Uterus (tissue), 3 donors: ENCODE measurements at regions not wholly inside any gene's neighbourhood (a gene's known extent, or its start where the extent isn't known, plus 50 kb on each side); places are given as distances from the start of the nearest gene placed in this dataset.

Source experiments
- DNase-seq, 2 donors: peaks; one replicate each; pipeline ENCODE4 v3.0.0-alpha.2; 2019 to 2020
- H3K27ac ChIP-seq, 2 donors: fragments of 200-600 bp; sonication (generic); 1 replicate in 1 of 2; 2 replicates in 1 of 2; pipeline ENCODE4 v1.5.1; 2016 to 2018
- H3K27me3 ChIP-seq, 2 donors: fragments of 200-600 bp; sonication (generic); one replicate each; pipeline ENCODE4 v1.5.1; 2018 to 2019; ENCODE audit warnings: control low read depth in 1 of 2
- H3K36me3 ChIP-seq, 2 donors: fragments of 200-600 bp; sonication (generic); one replicate each; pipeline ENCODE4 v1.5.1; 2019; ENCODE audit warnings: control low read depth in 1 of 2
- H3K4me1 ChIP-seq, 2 donors: fragments of 200-600 bp; sonication (generic); one replicate each; pipeline ENCODE4 v1.5.1; 2018 to 2019; ENCODE audit warnings: control low read depth in 1 of 2
- H3K4me3 ChIP-seq, 2 donors: fragments of 200-600 bp; sonication (generic); 1 replicate in 1 of 2; 2 replicates in 1 of 2; pipeline ENCODE4 v1.5.1; 2018 to 2019; ENCODE audit warnings: mild to moderate bottlenecking in 1 of 2
- H3K9me3 ChIP-seq, 2 donors: fragments of 200-600 bp; sonication (generic); one replicate each; pipeline ENCODE4 v1.5.1; 2019; ENCODE audit warnings: control low read depth in 1 of 2
- CTCF ChIP-seq, 4 experiments: fragments of 200-600 bp in 2 of 4; fragments of 450-650 bp in 2 of 4; sonication (generic) in 2 of 4; IDR thresholded peaks; one replicate each; pipeline ENCODE4 v1.5.1; 2016 to 2019; ENCODE audit warnings: antibody characterized with exemption in 4 of 4, mild to moderate bottlenecking in 2 of 4, moderate library complexity in 1 of 4
- POLR2A ChIP-seq, 2 donors: fragments of 450-650 bp; IDR thresholded peaks; one replicate each; pipeline ENCODE4 v1.6.1; 2016; ENCODE audit warnings: antibody characterized with exemption in 2 of 2, mild to moderate bottlenecking in 1 of 2, moderate library complexity in 1 of 2
- intact Hi-C: fragments of 100-400 bp; cut with DNase I; formaldehyde crosslinking; loops from one replicate; pipeline ENCODE4 v1.15.1; 2023; ENCODE audit warnings: low total_unique reads
- donor health status: DM: yes; HTN: yes; CAD: no.

GRCh38 chr4:15231265-15232091 lies 196.4 kb upstream of the C1QTNF7 start:
- Histone ChIP-seq H3K36me3 (no peaks in the 10 kb centered on the region), H3K27me3 (no peaks in the 10 kb centered on the region), H3K4me1 (peaks cover 0 to 12% of the 10 kb centered on the region in 2 donors), H3K27ac (peak overlapping the region; percentile 33 to 45), H3K4me3 (no peak overlapping the region), H3K9me3 (no peaks in the 10 kb centered on the region)
- peak; percentile 75 to 83 (median 78) for TF ChIP-seq CTCF (IDR thresholded peaks at IDR 0.05)
- no peak for TF ChIP-seq POLR2A (IDR thresholded peaks at IDR 0.05)
- intact Hi-C loops = loop anchor here (5.0 kb wide), 1 partner anchor 226 kb away; no protein-coding TSS in a partner anchor
- peak; percentile 83 to 91 for DNase-seq

- Histone ChIP-seq H3K9me3 (no peaks in the 10 kb centered on the region), H3K4me1 (peaks cover 0 to 12% of the 10 kb centered on the region in 2 donors), H3K36me3 (no peaks in the 10 kb centered on the region), H3K4me3 (no peak overlapping the region), H3K27me3 (no peaks in the 10 kb centered on the region), H3K27ac (peak overlapping the region; percentile 33 to 61)
- DNase-seq = no peak
- TF ChIP-seq POLR2A (IDR thresholded peaks at IDR 0.05) (no peak), CTCF (IDR thresholded peaks at IDR 0.05) (no peak)
- intact Hi-C loops = loop anchor here (5.0 kb wide), 1 partner anchor 225 kb away; no protein-coding TSS in a partner anchor
These were observed 195.2 kb upstream of the C1QTNF7 start for GRCh38 chr4:15232366-15233263.

GRCh38 chr4:15233264-15233597 lies 194.6 kb upstream of the C1QTNF7 start:
- Histone ChIP-seq H3K36me3 (no peaks in the 10 kb centered on the region), H3K4me3 (no peak overlapping the region), H3K27me3 (no peaks in the 10 kb centered on the region), H3K9me3 (no peaks in the 10 kb centered on the region), H3K4me1 (peaks cover 0 to 12% of the 10 kb centered on the region in 2 donors), H3K27ac (peak overlapping the region in 1 of 2 donors; percentile 61)
- intact Hi-C loops = loop anchor here (5.0 kb wide), 1 partner anchor 224 kb away; no protein-coding TSS in a partner anchor
- DNase-seq = no peak
- TF ChIP-seq CTCF (IDR thresholded peaks at IDR 0.05) (no peak), POLR2A (IDR thresholded peaks at IDR 0.05) (no peak)

GRCh38 chr4:15233626-15234025 lies 194.2 kb upstream of the C1QTNF7 start:
- peaks cover 0 to 12% of the 10 kb centered on the region in 2 donors for H3K4me1 ChIP-seq
- no peak for DNase-seq
- TF ChIP-seq POLR2A (IDR thresholded peaks at IDR 0.05) (no peak), CTCF (IDR thresholded peaks at IDR 0.05) (no peak)
- H3K9me3 ChIP-seq = no peaks in the 10 kb centered on the region
- intact Hi-C loops = loop anchor here (5.0 kb wide), 1 partner anchor 224 kb away; no protein-coding TSS in a partner anchor
- H3K4me3 ChIP-seq = no peak overlapping the region
- no peaks in the 10 kb centered on the region for H3K36me3 ChIP-seq
- no peaks in the 10 kb centered on the region for H3K27me3 ChIP-seq
- H3K27ac ChIP-seq = peak overlapping the region; percentile 48 to 61
